DND-41 (cell line): ENCODE measurements at regions not wholly inside any gene's neighbourhood (a gene's known extent, or its start where the extent isn't known, plus 50 kb on each side); places are given as distances from the start of the nearest gene placed in this dataset.

Experiments
- ATAC-seq: fragments of 200-7000 bp; cut with Tn5 transposase; 3 replicates; pipeline ENCODE4 v1.9.1; 2021; ENCODE audit warnings: low read depth; ENCODE audit not compliant: insufficient read depth
- DNase-seq: peaks from one replicate; pipeline ENCODE4 v3.0.0-alpha.2; 2020
- H2AFZ ChIP-seq: 2 replicates; pipeline ENCODE4 v1.6.0; 2012; ENCODE audit warnings: low read depth, low read length
- H3K27ac ChIP-seq: 2 replicates; pipeline ENCODE4 v1.5.1; 2012; ENCODE audit warnings: low read length, inconsistent platforms
- H3K27me3 ChIP-seq: fragments of 200-600 bp; sonication (generic); 2 replicates; pipeline ENCODE4 v1.6.0; 2012; ENCODE audit warnings: low read length, mild to moderate bottlenecking, inconsistent platforms; ENCODE audit not compliant: insufficient read depth, poor library complexity
- H3K36me3 ChIP-seq: 2 replicates; pipeline ENCODE4 v1.5.1; 2012; ENCODE audit warnings: low read length, inconsistent platforms; ENCODE audit not compliant: insufficient read depth
- H3K4me1 ChIP-seq: 2 replicates; pipeline ENCODE4 v1.5.1; 2012; ENCODE audit warnings: mild to moderate bottlenecking, low read length; ENCODE audit not compliant: insufficient read depth
- H3K4me2 ChIP-seq: 2 replicates; pipeline ENCODE4 v1.6.0; 2012; ENCODE audit warnings: mild to moderate bottlenecking, moderate library complexity, low read length, inconsistent platforms; ENCODE audit not compliant: insufficient read depth
- H3K4me3 ChIP-seq, 2 experiments: fragments of 200-600 bp in 1 of 2; shearing (Covaris generic) in 1 of 2; 2 replicates each; pipeline ENCODE4 v1.5.1; 2012 to 2016; ENCODE audit warnings: inconsistent platforms in 2 of 2, low read length in 2 of 2, mild to moderate bottlenecking in 2 of 2, low read depth in 1 of 2, moderate library complexity in 1 of 2
- H3K79me2 ChIP-seq: 2 replicates; pipeline ENCODE4 v1.6.0; 2012; ENCODE audit warnings: low read length, inconsistent platforms; ENCODE audit not compliant: insufficient read depth
- H3K9ac ChIP-seq: 2 replicates; pipeline ENCODE4 v1.6.0; 2012; ENCODE audit warnings: low read depth, mild to moderate bottlenecking, inconsistent platforms, low read length, moderate library complexity
- H3K9me3 ChIP-seq: 2 replicates; pipeline ENCODE4 v1.5.1; 2012; ENCODE audit warnings: low read length, moderate library complexity, mild to moderate bottlenecking, inconsistent platforms; ENCODE audit not compliant: insufficient read depth, severe bottlenecking
- H4K20me1 ChIP-seq: 2 replicates; pipeline ENCODE4 v1.6.0; 2012; ENCODE audit warnings: low read length; ENCODE audit not compliant: insufficient read depth
- CTCF ChIP-seq: IDR thresholded peaks from 2 replicates; pipeline ENCODE4 v1.5.1; 2012; ENCODE audit warnings: borderline replicate concordance, low read length, moderate library complexity, mild to moderate bottlenecking; ENCODE audit not compliant: poor library complexity, severe bottlenecking; ENCODE audit errors: extremely low read depth
- EZH2 ChIP-seq: IDR thresholded peaks from 3 replicates; pipeline ENCODE4 v1.6.1; 2012; ENCODE audit warnings: borderline replicate concordance, low read depth, mild to moderate bottlenecking, moderate library complexity, low read length, inconsistent platforms; ENCODE audit not compliant: severe bottlenecking

GRCh38 chr5:56466136-56466816 is 233.1 kb upstream of the ANKRD55 start:
- no peaks in the 10 kb centered on the region for H3K9me3 ChIP-seq
- H2AFZ ChIP-seq: no peak overlapping the region
- no peak overlapping the region for H3K27ac ChIP-seq
- peaks cover 4% of the 10 kb centered on the region for H3K27me3 ChIP-seq
- no peak overlapping the region for H3K4me2 ChIP-seq
- no peaks in the 10 kb centered on the region for H3K36me3 ChIP-seq
- H3K79me2 ChIP-seq: no peaks in the 10 kb centered on the region
- no peak overlapping the region for H3K9ac ChIP-seq
- TF ChIP-seq EZH2: no peak
- TF ChIP-seq CTCF: no peak
- DNase-seq: no peak
- no peaks in the 10 kb centered on the region for H3K4me1 ChIP-seq
- no peak for ATAC-seq
- H4K20me1 ChIP-seq: no peaks in the 10 kb centered on the region
- H3K4me3 ChIP-seq: no peak overlapping the region

- Histone ChIP-seq H3K36me3 (no peaks in the 10 kb centered on the region), H3K9me3 (no peaks in the 10 kb centered on the region), H3K4me2 (no peak overlapping the region), H4K20me1 (no peaks in the 10 kb centered on the region), H3K27me3 (peaks cover 4% of the 10 kb centered on the region), H3K9ac (no peak overlapping the region), H3K4me3 (no peak overlapping the region), H2AFZ (no peak overlapping the region), H3K79me2 (no peaks in the 10 kb centered on the region), H3K27ac (no peak overlapping the region), H3K4me1 (no peaks in the 10 kb centered on the region)
- ATAC-seq (no peak), DNase-seq (no peak)
- TF ChIP-seq CTCF (no peak), EZH2 (no peak)
Observed at GRCh38 chr5:56465769-56466135, 232.6 kb upstream of the ANKRD55 start.

DNA sequence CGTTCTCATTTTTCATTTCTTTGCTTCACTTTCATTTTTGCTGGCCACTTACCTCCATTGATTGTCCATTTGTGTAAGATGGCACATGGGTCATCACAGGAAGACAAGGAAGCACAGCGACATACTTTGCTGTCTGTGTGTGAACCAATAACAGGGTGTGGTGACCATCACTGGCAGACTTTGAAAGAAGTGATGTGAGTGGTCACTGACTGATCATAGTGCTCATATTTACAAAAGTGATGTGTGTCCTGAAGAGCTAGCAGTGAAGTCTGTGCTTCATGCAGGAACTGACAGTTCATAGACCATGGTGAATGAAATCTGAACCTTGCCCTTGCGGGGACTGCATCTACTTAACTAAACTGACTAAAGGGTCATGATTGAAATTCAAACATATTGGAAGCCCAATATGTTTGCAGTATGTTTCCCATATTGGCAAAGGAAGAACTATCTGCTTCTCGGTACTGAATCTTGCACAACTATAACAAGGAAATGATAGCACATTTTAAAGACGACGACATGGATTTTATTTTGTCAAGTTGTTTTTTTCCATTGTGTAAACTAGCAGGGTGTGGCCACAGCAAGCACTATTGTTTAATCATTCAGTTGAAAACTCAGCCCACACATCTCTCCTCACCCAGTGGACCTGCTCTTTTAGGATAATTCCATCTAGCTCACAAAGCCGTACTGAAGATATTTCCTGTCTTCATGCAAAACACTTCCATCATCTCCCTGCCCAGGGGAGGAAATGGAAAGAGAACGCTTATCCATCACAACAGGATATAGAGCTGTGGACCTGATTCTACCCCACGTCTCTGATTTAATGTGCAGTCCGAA is 232.0 kb upstream of the ANKRD55 start:
- Histone ChIP-seq H3K79me2 (no peaks in the 10 kb centered on the region), H3K4me1 (no peaks in the 10 kb centered on the region), H3K27ac (no peak overlapping the region), H3K9ac (no peak overlapping the region), H3K9me3 (no peaks in the 10 kb centered on the region), H3K27me3 (peaks cover 4% of the 10 kb centered on the region), H3K36me3 (no peaks in the 10 kb centered on the region), H4K20me1 (no peaks in the 10 kb centered on the region), H2AFZ (no peak overlapping the region), H3K4me3 (no peak overlapping the region), H3K4me2 (no peak overlapping the region)
- DNase-seq (no peak), ATAC-seq (no peak)
- TF ChIP-seq CTCF: no peak
